Left renal cortex interstitium (tissue), 4 donors: ENCODE measurements at regions not wholly inside any gene's neighbourhood (a gene's known extent, or its start where the extent isn't known, plus 50 kb on each side); places are given as distances from the start of the nearest gene placed in this dataset.

Source experiments
- DNase-seq, 4 donors: peaks; one replicate each; pipeline ENCODE4 v3.0.0-alpha.2; 2013; ENCODE audit warnings: low read depth in 4 of 4, low spot score in 2 of 4, missing footprints in 1 of 4

GRCh38 chr6:43986177-43986825, 141.0 kb downstream of the MRPL14 start:
- DNase-seq, result no peak

DNA sequence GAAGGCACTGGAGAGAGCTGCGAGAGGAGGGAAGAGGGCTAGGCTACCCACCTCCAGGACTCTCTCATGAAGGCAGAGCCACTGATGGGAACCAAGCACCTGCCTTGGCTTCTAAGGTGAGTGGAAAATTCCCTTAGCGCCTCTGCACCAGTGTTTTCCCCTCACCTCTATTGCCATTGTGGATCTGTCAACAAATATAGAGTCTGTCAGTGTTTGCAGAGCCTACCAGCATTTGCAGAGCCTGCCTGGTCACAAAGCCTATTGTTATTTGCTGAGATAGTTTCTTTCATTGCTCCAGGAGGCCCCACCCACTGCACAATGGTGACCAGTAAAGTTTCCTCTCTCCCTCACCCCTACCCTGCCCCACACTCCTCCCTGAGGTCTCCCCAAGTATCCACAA, 141.9 kb downstream of the MRPL14 start:
- DNase-seq, result no peak

DNA sequence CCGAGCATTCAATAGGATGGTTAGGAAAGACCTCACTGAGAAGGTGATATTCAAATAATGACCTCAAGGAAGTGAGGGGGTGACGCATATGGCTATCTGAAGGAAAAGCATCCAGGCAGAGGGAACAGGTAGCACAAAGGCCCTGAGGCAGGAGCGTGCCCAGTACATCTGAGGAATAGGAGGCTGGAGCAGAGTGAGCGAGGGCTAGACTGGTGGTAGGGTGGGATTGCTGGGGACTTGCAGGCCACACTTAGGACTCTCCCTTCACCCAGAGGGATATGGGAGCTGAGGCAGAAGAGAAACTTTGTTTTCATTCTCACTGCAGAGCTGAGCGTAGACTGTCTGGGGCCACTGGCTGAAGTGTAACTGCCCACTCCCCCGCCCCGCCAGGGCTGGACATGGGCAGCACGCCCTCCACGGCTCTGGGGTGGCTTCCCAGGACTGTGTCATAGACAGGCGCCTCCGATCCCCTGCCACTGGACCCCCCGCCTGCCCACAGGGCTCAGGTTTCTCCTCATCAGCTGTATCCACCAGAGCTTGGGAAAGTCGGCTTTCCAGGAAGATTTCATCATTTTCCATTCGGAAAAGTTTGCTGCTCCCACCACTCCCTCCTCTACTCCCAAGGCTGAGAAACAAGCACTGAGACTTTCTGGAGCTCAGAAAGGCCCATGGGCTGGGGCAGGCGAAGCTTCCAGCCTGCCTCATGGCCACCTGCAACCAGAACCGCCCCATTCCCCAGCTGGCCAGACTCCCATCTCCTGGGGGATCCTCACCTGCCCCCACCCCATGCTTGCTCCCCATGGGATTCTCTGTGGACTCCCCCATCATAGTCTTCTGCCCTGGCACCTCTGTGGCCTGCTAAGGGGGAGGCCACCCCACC, 142.6 kb downstream of the MRPL14 start:
- DNase-seq, result no peak

GRCh38 chr6:43983632-43984031, 143.6 kb downstream of the MRPL14 start:
- no peak for DNase-seq

- no peak for DNase-seq
Measured at GRCh38 chr6:43983191-43983590, 144.1 kb downstream of the MRPL14 start.

DNA sequence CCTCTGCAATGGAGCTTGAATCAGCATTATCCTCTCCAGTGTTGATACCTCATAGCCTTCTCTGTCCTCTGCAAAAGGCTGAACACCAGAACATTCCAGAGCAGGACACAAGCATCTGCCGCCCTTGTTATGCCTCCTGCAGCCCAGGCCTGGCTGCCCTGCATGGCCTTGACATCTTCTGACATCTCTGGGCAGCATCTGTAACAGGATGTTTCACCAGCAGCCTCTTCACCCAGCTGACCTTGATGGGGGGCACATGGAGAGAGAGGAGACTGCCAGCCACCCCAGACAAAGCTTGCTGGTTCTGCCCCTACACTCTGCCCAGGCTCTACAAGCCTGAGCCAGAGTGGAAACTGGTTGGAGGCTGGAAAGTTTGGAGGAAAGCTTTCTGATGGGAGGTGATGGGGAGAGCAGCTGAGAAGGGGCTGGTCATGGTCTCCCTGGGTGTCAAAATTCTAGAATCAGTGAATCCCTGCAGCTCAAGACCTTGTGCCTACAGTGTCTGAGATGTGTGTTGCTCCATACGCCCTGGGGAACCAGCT, 145.1 kb downstream of the MRPL14 start:
- DNase-seq, result no peak

DNA sequence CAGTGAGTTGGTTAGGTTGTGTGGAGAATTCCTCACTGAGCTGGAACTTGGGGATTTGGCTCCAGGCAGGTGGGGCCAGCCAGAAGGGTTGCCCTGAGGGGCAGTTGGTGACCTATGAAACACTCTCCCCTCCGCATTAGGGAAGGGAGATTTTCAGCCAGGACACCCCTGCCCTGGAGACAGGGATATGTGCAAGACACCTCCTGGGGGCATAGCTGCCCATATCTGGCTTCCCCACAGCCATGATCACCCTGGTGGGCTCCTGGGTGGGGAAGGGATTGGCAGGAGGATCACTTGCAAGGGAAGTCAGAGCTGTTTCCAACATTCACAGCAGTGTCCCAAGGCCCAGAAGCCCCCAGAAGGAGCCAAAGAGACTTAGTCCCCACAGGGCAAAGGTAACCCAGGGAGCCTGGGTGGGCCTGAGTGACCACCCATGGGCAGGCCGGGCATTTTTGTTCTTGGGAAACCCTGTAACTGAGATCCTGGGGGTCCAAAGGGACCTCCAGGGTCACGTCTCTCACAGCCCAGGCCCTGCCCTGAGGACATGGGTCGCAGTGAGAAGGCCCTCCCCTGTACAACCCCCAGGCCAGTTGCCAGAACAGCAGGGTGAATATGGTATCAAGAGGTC, 145.8 kb downstream of the MRPL14 start:
- DNase-seq, result no peak

DNA sequence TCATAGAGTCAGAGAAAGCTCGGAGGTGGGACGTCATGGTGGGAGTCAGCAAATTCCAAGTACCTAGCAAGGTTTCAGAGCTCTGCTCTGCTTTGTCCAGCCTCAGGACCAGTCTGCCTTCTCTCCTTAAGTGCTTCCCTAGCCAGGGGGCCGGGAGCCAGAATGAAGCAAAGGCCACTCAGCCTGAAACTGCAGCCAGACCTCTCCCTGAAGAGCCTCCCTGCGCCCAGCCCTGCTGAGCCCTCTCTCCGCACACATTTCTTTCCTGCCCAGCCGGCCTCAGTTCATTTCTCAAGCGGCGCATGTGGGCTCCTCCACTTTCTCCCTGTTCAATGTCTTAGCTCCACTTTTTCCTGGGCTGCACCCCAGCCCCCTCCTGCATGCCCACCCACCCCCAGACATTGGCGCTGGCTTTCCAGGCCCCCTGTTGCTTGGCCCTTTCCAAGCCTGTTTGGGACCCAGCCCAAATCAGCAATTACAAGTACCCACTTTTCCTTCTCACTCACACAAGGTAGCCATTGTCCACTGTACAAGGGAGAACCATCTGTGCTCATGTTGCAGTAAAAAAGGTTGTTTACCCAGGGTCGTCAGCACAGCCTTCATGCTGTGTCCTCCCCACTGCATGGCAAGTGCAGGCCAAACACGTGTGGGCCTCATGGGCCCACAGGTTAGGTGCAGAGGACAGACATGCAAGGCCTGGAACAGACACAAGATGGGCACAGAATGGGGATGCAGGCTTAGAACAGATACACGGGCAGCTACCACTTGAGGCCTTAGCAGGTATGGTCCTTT, 147.1 kb downstream of the MRPL14 start:
- no peak for DNase-seq

DNA sequence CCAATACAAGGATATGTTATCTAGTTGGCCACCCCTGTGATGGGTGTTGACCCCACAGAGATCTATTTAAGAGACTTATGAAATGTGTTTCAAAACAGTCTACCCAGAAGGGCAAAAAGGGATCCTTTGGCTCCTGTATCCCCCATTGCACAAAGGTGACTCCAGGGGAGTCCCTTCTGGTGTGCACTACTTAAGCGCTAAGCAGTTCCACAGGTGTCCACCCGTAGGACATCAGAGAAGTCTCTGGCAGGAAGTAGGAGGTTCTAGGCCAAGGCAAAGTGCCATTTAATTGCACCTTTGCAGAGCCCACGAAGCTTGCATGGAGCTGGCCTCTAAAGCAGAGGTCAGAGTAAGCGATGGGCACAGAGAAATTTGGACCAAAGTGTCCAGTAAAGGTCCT, 147.7 kb downstream of the MRPL14 start:
- no peak for DNase-seq

- no peak for DNase-seq
Measured at GRCh38 chr6:43978473-43979346, 148.5 kb downstream of the MRPL14 start.

DNA sequence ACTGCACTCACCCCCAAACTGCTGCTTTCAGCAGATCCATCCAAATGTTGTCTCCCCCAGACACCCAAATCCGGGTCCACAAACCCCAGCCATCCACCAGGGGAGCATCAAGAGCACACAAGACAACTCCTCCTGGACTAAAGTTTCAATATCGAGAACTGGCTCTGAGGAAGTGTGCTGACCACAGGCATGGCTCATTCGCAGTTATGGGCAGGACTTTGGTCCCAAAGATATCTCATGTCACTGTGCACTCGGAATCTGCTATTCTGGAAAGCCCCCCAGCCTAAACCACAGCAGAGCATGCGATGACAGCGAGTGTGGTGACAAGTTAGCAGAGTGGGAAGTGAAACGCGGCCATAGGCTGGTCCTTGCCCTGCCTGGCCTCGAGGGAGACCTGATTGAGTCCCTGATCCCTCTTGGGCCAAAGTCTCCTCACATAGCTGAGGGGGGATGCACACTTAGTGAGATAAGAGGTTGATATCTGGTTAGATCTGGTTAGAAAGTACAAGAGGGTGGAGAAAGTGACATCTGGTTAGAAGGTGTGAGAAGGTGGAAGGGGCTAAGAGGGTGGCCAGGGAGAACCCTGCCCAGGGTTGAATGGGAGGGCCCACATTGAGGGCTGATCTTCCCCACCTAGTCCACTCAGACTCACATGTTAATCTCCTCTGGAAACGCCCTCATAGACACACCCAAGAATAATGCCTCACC, 149.7 kb downstream of the MRPL14 start:
- DNase-seq, result no peak

GRCh38 chr6:43976706-43977403, 150.4 kb downstream of the MRPL14 start:
- DNase-seq, result no peak

GRCh38 chr6:43974643-43975230, 152.5 kb downstream of the MRPL14 start:
- no peak for DNase-seq

DNA sequence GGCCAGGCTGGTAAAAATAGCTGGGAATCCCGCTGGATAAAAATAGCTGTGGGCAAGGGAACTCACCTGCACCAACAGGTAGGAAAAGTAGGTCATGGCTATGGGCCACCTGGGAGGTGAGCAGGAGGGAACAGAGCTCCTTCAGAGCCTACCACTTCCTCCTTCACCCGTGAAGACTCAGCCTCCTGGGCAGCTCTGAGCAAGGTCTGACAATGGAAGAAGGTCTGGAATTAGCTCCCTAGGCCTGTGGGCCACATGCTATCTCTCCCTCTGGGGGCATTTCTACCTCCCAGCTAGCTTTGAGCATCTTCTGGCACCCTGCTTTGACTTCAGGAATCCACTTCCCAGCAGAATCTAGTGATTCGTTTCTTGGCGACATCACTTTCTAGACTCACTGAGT, 153.9 kb downstream of the MRPL14 start:
- DNase-seq, result no peak

DNA sequence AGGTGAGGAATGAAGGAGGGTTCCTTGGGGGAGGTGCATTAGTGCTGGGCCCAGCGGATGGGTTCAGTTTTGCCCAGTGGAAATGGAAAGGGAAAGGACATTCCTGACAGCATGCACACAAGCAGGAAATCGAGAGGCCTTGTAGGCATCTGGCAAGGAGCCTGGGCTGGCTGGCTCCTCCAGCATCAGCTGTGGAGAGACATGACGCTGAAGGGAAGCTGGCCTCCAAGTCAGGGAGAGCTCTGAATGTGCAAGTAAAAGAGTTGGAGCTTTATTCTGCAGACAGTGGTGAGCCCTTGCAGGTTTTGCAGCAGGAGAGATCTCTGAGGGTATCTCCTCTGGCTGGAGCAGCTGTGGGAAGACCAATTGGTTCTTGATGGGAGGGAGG, 154.3 kb downstream of the MRPL14 start:
- DNase-seq, result no peak

- DNase-seq, result no peak
Measured at GRCh38 chr6:43972179-43972912, 154.9 kb downstream of the MRPL14 start.

DNA sequence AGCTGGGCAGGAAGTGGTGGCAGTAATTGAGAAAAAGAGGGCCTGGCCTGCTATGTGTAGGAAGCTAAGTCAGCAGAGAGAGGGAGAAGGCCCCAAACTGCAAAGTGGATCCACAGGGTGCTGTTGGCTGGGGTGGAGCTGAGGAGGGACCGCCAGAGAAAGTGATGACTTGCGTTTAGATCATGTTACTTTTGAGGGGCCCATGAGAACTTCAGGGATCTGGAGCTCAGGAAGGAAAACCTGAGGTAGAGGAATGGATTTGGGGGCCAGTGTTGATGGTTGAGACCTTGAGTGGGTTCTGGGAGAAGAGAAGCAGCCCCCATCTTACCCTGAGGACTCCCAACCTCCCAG, 155.5 kb downstream of the MRPL14 start:
- DNase-seq, result no peak
